Astrocyte (in vitro differentiated cells and primary cell): ENCODE measurements at regions not wholly inside any gene's neighbourhood (a gene's known extent, or its start where the extent isn't known, plus 50 kb on each side); places are given as distances from the start of the nearest gene placed in this dataset.

Experiments used
- DNase-seq: peaks from one replicate; pipeline ENCODE4 v3.0.0-alpha.2; 2010; ENCODE audit warnings: low read depth
- FAIRE-seq: peaks from 2 replicates; lab custom pipeline; 2011; peaks lifted over from hg19 to GRCh38; lab: Jason Lieb, UNC
- H2AFZ ChIP-seq: 2 replicates; pipeline ENCODE4 v1.6.0; 2012; ENCODE audit warnings: low read depth, low read length, inconsistent platforms
- H3K27ac ChIP-seq: 2 replicates; pipeline ENCODE4 v1.5.1; 2011; ENCODE audit warnings: low read depth, low read length, inconsistent platforms
- H3K27me3 ChIP-seq: 2 replicates; pipeline ENCODE4 v1.6.0; 2011; ENCODE audit warnings: low read length, inconsistent platforms; ENCODE audit not compliant: insufficient read depth
- H3K36me3 ChIP-seq: 2 replicates; pipeline ENCODE4 v1.5.1; 2011; ENCODE audit warnings: low read length, inconsistent platforms; ENCODE audit not compliant: insufficient read depth
- H3K4me1 ChIP-seq: 2 replicates; pipeline ENCODE4 v1.5.1; 2011; ENCODE audit warnings: low read length, inconsistent platforms; ENCODE audit not compliant: insufficient read depth
- H3K4me2 ChIP-seq: 2 replicates; pipeline ENCODE4 v1.6.0; 2012; ENCODE audit warnings: low read length, inconsistent platforms
- H3K4me3 ChIP-seq: 2 replicates; pipeline ENCODE4 v1.5.1; 2011; ENCODE audit warnings: low read depth, mild to moderate bottlenecking, low read length, inconsistent platforms; ENCODE audit not compliant: insufficient read depth
- H3K79me2 ChIP-seq: 2 replicates; pipeline ENCODE4 v1.6.0; 2012; ENCODE audit warnings: mild to moderate bottlenecking, low read length, inconsistent platforms; ENCODE audit not compliant: insufficient read depth
- H3K9ac ChIP-seq: 2 replicates; pipeline ENCODE4 v1.6.0; 2012; ENCODE audit warnings: mild to moderate bottlenecking, low read length, inconsistent platforms
- H3K9me3 ChIP-seq: 2 replicates; pipeline ENCODE4 v1.5.1; 2012; ENCODE audit warnings: low read depth, mild to moderate bottlenecking, low read length, inconsistent platforms; ENCODE audit not compliant: insufficient read depth
- H4K20me1 ChIP-seq: 2 replicates; pipeline ENCODE4 v1.6.0; 2012; ENCODE audit warnings: low read length, inconsistent platforms; ENCODE audit not compliant: insufficient read depth
- H3K27ac Mint-ChIP-seq: one replicate; pipeline ENCODE4 v1.8.0; 2021; ENCODE audit warnings: mild to moderate bottlenecking, mixed read lengths; ENCODE audit not compliant: unreplicated experiment
- H3K27me3 Mint-ChIP-seq: one replicate; pipeline ENCODE4 v1.8.0; 2021; ENCODE audit warnings: low read depth, mixed read lengths; ENCODE audit not compliant: unreplicated experiment
- H3K36me3 Mint-ChIP-seq: one replicate; pipeline ENCODE4 v1.8.0; 2021; ENCODE audit warnings: low read depth, mixed read lengths; ENCODE audit not compliant: unreplicated experiment
- H3K4me1 Mint-ChIP-seq: one replicate; pipeline ENCODE4 v1.8.0; 2021; ENCODE audit warnings: low read depth, mixed read lengths; ENCODE audit not compliant: unreplicated experiment
- H3K4me3 Mint-ChIP-seq: one replicate; pipeline ENCODE4 v1.8.0; 2021; ENCODE audit warnings: mild to moderate bottlenecking, moderate library complexity, mixed read lengths; ENCODE audit not compliant: unreplicated experiment
- H3K9me3 Mint-ChIP-seq: one replicate; pipeline ENCODE4 v1.8.0; 2021; ENCODE audit warnings: mild to moderate bottlenecking, mixed read lengths; ENCODE audit not compliant: unreplicated experiment
- EZH2 ChIP-seq: IDR thresholded peaks from 2 replicates; pipeline ENCODE4 v1.6.1; 2012; ENCODE audit warnings: mild to moderate bottlenecking, low read length, inconsistent platforms; ENCODE audit not compliant: insufficient read depth
- TF ChIP-seq, protein P1 (sequence below): IDR thresholded peaks from 2 replicates; pipeline ENCODE4 v1.5.1; 2011; ENCODE audit warnings: low read depth, mild to moderate bottlenecking, inconsistent platforms, low read length, moderate library complexity; ENCODE audit not compliant: insufficient read depth

DNA sequence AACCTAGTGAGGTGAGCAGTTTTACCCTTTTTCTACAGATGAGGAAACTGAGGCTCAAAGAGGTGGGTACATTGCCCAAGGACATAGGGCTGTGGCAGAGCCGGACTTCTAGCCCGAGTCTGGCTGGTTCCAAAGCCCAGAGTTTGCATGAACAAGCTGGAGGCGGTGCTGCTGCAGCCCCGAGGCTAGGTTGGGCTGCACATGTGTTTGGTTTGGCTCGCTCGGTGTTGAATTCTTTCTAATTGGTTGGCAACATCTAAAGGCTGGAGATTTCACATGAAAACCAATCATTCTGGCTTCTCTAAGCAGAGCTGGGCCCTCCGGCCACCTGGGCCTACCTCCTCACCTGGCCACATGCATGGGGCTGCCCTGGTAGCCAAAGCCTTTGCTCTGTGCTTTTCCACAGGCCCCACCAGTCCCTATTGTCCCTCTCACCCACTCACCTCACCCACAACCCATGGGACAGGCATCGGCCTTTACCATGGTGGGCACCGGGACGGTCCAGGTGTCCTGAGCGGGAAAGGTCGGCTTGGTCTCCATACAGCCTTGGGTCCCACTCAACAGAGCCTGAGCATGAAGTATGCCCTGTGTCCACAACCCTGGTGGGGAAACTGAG lies 262.3 kb downstream of the NSG2 start:
- no peak overlapping the region for H3K27ac Mint-ChIP-seq
- peaks cover 23% of the 10 kb centered on the region for H3K27me3 Mint-ChIP-seq
- Histone ChIP-seq H3K27me3 (no peaks in the 10 kb centered on the region), H3K9ac (no peak overlapping the region), H3K79me2 (no peaks in the 10 kb centered on the region), H3K36me3 (no peaks in the 10 kb centered on the region), H3K9me3 (no peaks in the 10 kb centered on the region), H4K20me1 (no peaks in the 10 kb centered on the region), H3K27ac (no peak overlapping the region), H3K4me3 (no peak overlapping the region), H2AFZ (no peak overlapping the region), H3K4me2 (no peak overlapping the region), H3K4me1 (peaks cover 4% of the 10 kb centered on the region)
- no peak for FAIRE-seq
- no peaks in the 10 kb centered on the region for H3K36me3 Mint-ChIP-seq
- H3K4me1 Mint-ChIP-seq, result peaks cover 23% of the 10 kb centered on the region
- no peaks in the 10 kb centered on the region for H3K9me3 Mint-ChIP-seq
- no peak for DNase-seq
- TF ChIP-seq, protein P1, sequence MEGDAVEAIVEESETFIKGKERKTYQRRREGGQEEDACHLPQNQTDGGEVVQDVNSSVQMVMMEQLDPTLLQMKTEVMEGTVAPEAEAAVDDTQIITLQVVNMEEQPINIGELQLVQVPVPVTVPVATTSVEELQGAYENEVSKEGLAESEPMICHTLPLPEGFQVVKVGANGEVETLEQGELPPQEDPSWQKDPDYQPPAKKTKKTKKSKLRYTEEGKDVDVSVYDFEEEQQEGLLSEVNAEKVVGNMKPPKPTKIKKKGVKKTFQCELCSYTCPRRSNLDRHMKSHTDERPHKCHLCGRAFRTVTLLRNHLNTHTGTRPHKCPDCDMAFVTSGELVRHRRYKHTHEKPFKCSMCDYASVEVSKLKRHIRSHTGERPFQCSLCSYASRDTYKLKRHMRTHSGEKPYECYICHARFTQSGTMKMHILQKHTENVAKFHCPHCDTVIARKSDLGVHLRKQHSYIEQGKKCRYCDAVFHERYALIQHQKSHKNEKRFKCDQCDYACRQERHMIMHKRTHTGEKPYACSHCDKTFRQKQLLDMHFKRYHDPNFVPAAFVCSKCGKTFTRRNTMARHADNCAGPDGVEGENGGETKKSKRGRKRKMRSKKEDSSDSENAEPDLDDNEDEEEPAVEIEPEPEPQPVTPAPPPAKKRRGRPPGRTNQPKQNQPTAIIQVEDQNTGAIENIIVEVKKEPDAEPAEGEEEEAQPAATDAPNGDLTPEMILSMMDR, result no peak
- no peak for TF ChIP-seq EZH2
- no peak overlapping the region for H3K4me3 Mint-ChIP-seq

DNA sequence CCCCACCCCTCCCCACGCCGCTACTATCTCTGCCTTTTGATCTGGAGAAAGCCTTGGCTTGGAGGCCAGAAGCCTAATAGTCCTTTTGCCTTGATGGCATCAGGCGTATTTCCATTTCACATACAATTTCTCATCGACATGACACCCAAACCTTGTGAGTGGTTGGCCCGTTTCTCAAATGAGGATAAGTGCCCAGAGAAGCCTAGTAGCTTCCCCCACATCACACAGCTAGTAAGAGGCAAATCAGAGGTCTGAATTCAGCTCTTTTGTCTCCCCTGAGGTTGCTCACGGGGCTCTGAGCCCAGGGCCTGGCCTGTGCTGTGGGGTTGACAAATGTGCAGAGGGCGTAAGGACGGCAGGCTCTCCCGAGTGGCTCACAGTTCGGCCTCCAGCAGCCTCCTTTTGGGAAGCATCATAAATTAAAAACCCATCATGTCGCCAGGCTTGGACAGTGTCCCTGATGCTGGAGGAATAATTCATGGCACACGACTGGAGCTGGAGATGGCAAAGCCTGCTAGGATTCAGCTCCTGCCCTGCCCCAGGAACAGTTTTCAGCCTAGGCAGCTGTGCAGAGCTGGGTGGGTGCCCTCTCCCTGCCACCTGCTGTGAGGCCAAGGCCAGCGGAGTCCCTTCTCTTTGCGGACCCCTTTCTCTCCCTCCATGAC lies 263.8 kb downstream of the NSG2 start:
- Histone ChIP-seq H3K4me2 (no peak overlapping the region), H3K4me1 (peaks cover 4% of the 10 kb centered on the region), H4K20me1 (no peaks in the 10 kb centered on the region), H3K27me3 (no peaks in the 10 kb centered on the region), H3K4me3 (no peak overlapping the region), H3K9ac (no peak overlapping the region), H3K36me3 (no peaks in the 10 kb centered on the region), H3K27ac (no peak overlapping the region), H3K9me3 (no peaks in the 10 kb centered on the region), H2AFZ (no peak overlapping the region), H3K79me2 (no peaks in the 10 kb centered on the region)
- TF ChIP-seq, protein P1, result no peak
- no peak for TF ChIP-seq EZH2
- no peak for FAIRE-seq
- no peak for DNase-seq
- Mint-ChIP-seq H3K27ac (no peak overlapping the region), H3K4me1 (peaks cover 24% of the 10 kb centered on the region), H3K27me3 (peaks cover 31% of the 10 kb centered on the region), H3K36me3 (no peaks in the 10 kb centered on the region), H3K4me3 (no peak overlapping the region), H3K9me3 (no peaks in the 10 kb centered on the region)

DNA sequence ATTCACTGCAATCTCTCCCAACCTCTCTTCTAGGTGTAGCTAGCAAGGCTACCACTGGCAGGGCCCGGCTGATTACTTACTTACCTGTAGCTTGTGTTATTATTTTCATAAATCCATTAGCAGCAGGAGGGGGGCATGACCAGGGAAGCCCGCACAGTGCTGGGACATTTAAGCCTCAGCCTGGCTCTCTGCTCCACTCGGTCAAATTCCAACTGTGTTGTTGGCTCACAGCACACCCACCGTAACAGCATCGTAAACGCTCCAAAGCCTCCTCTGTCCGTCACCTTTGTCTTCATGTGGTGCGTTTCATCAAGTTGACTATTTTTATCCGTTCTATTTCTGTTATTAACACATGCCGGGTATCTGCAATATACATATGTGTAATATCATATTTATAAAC lies 264.7 kb downstream of the NSG2 start:
- no peak overlapping the region for H3K4me3 ChIP-seq
- TF ChIP-seq, protein P1, result no peak
- no peak for TF ChIP-seq EZH2
- Mint-ChIP-seq H3K4me3 (no peak overlapping the region), H3K36me3 (no peaks in the 10 kb centered on the region), H3K9me3 (no peaks in the 10 kb centered on the region), H3K4me1 (peaks cover 24% of the 10 kb centered on the region), H3K27ac (no peak overlapping the region), H3K27me3 (peaks cover 38% of the 10 kb centered on the region)
- no peak overlapping the region for H3K9ac ChIP-seq
- no peak for DNase-seq
- H3K27me3 ChIP-seq, result no peaks in the 10 kb centered on the region
- FAIRE-seq, result no peak
- H4K20me1 ChIP-seq, result no peaks in the 10 kb centered on the region
- H3K9me3 ChIP-seq, result no peaks in the 10 kb centered on the region
- no peaks in the 10 kb centered on the region for H3K36me3 ChIP-seq
- H3K4me1 ChIP-seq, result peaks cover 4% of the 10 kb centered on the region
- no peak overlapping the region for H3K27ac ChIP-seq
- H3K4me2 ChIP-seq, result no peak overlapping the region
- H2AFZ ChIP-seq, result no peak overlapping the region
- no peaks in the 10 kb centered on the region for H3K79me2 ChIP-seq
